ENCODE measurements at regions not wholly inside any gene's neighbourhood (a gene's known extent, or its start where the extent isn't known, plus 50 kb on each side); places are given as distances from the start of the nearest gene placed in this dataset.

GRCh38 chr14:83660597-83660996 is 1869.3 kb upstream of the FLRT2 start:
- ChIA-PET CTCF (interaction anchor here (0.5 kb wide), 1 partner anchor 1020 kb away, joined by 3 read pairs; no protein-coding TSS in a partner anchor), POLR2A (no interaction called here)
- H3K9me3 Mint-ChIP-seq (ENCODE audit: unreplicated experiment), result no peaks in the 10 kb centered on the region
- BruUV-seq (replicated peaks), result no TSS peak
- no peaks in the 10 kb centered on the region for H3K36me3 Mint-ChIP-seq (ENCODE audit: insufficient read depth, unreplicated experiment)
- no peak overlapping the region for H3K4me3 Mint-ChIP-seq (ENCODE audit: unreplicated experiment)
- TF ChIP-seq CTCF (IDR thresholded peaks at IDR 0.05; ENCODE audit: unreplicated experiment), result no peak
- no peaks in the 10 kb centered on the region for H3K4me1 Mint-ChIP-seq (ENCODE audit: insufficient read depth, unreplicated experiment)
- no peak for DNase-seq (ENCODE audit: unreplicated experiment)
- no peak overlapping the region for H3K27ac Mint-ChIP-seq (ENCODE audit: low read depth, unreplicated experiment)
- H3K27me3 Mint-ChIP-seq (ENCODE audit: insufficient read depth, unreplicated experiment), result no peaks in the 10 kb centered on the region
- intact Hi-C loops (cut with micrococcal nuclease), result no loop called here

- intact Hi-C loops (cut with micrococcal nuclease), result no loop called here
- Mint-ChIP-seq H3K27me3 (ENCODE audit: insufficient read depth, unreplicated experiment) (no peaks in the 10 kb centered on the region), H3K4me3 (ENCODE audit: unreplicated experiment) (no peak overlapping the region), H3K36me3 (ENCODE audit: insufficient read depth, unreplicated experiment) (no peaks in the 10 kb centered on the region), H3K9me3 (ENCODE audit: unreplicated experiment) (no peaks in the 10 kb centered on the region), H3K4me1 (ENCODE audit: insufficient read depth, unreplicated experiment) (no peaks in the 10 kb centered on the region), H3K27ac (ENCODE audit: low read depth, unreplicated experiment) (no peak overlapping the region)
- ChIA-PET POLR2A (no interaction called here), CTCF (no interaction called here)
- DNase-seq (ENCODE audit: unreplicated experiment), result no peak
- BruUV-seq (replicated peaks), result no TSS peak
- TF ChIP-seq CTCF (IDR thresholded peaks at IDR 0.05; ENCODE audit: unreplicated experiment), result no peak
Observed at GRCh38 chr14:83664389-83664788, 1865.6 kb upstream of the FLRT2 start.

GRCh38 chr14:83689265-83689664 is 1840.7 kb upstream of the FLRT2 start:
- ChIA-PET CTCF (interaction anchor here (0.6 kb wide), 1 partner anchor 8 kb away, joined by 3 read pairs; no protein-coding TSS in a partner anchor), POLR2A (no interaction called here)
- H3K27me3 Mint-ChIP-seq (ENCODE audit: insufficient read depth, unreplicated experiment), result no peaks in the 10 kb centered on the region
- no peaks in the 10 kb centered on the region for H3K4me1 Mint-ChIP-seq (ENCODE audit: insufficient read depth, unreplicated experiment)
- TF ChIP-seq CTCF (IDR thresholded peaks at IDR 0.05; ENCODE audit: unreplicated experiment), result no peak
- peaks cover 9% of the 10 kb centered on the region for H3K9me3 Mint-ChIP-seq (ENCODE audit: unreplicated experiment)
- DNase-seq (ENCODE audit: unreplicated experiment), result no peak
- no TSS peak for BruUV-seq (replicated peaks)
- intact Hi-C loops (cut with micrococcal nuclease), result no loop called here
- H3K4me3 Mint-ChIP-seq (ENCODE audit: unreplicated experiment), result no peak overlapping the region
- no peaks in the 10 kb centered on the region for H3K36me3 Mint-ChIP-seq (ENCODE audit: insufficient read depth, unreplicated experiment)
- no peak overlapping the region for H3K27ac Mint-ChIP-seq (ENCODE audit: low read depth, unreplicated experiment)

GRCh38 chr14:83697099-83697498 is 1832.8 kb upstream of the FLRT2 start:
- intact Hi-C loops (cut with micrococcal nuclease), result no loop called here
- no TSS peak for BruUV-seq (replicated peaks)
- H3K9me3 Mint-ChIP-seq (ENCODE audit: unreplicated experiment), result no peaks in the 10 kb centered on the region
- CTCF ChIA-PET, result no interaction called here
- no peaks in the 10 kb centered on the region for H3K36me3 Mint-ChIP-seq (ENCODE audit: insufficient read depth, unreplicated experiment)
- no peaks in the 10 kb centered on the region for H3K27me3 Mint-ChIP-seq (ENCODE audit: insufficient read depth, unreplicated experiment)
- no peak for TF ChIP-seq CTCF (IDR thresholded peaks at IDR 0.05; ENCODE audit: unreplicated experiment)
- H3K4me3 Mint-ChIP-seq (ENCODE audit: unreplicated experiment), result no peak overlapping the region
- no peaks in the 10 kb centered on the region for H3K4me1 Mint-ChIP-seq (ENCODE audit: insufficient read depth, unreplicated experiment)
- POLR2A ChIA-PET, result no interaction called here
- no peak for DNase-seq (ENCODE audit: unreplicated experiment)
- no peak overlapping the region for H3K27ac Mint-ChIP-seq (ENCODE audit: low read depth, unreplicated experiment)
